Astrocyte of the cerebellum (primary cell): ENCODE measurements at regions not wholly inside any gene's neighbourhood (a gene's known extent, or its start where the extent isn't known, plus 50 kb on each side); places are given as distances from the start of the nearest gene placed in this dataset.

Experiments used
- DNase-seq: peaks from one replicate; pipeline ENCODE4 v3.0.0-alpha.2; 2011; ENCODE audit warnings: low read depth
- H3K4me3 ChIP-seq: 2 replicates; pipeline ENCODE4 v1.5.1; 2011; ENCODE audit warnings: mild to moderate bottlenecking, low read depth, low read length, moderate library complexity
- in situ Hi-C: cut with HindIII; loops from 2 replicates; pipeline ENCODE4 v1.10.0; 2017; ENCODE audit warnings: low sequenced_read_pairs
- TF ChIP-seq, protein P1 (sequence below): IDR thresholded peaks from 2 replicates; pipeline ENCODE4 v1.5.1; 2012; ENCODE audit warnings: low read length, low read depth, moderate library complexity, mild to moderate bottlenecking; ENCODE audit errors: missing control alignments

- in situ Hi-C loops: no loop called here
- no peak overlapping the region for H3K4me3 ChIP-seq
- TF ChIP-seq, protein P1, sequence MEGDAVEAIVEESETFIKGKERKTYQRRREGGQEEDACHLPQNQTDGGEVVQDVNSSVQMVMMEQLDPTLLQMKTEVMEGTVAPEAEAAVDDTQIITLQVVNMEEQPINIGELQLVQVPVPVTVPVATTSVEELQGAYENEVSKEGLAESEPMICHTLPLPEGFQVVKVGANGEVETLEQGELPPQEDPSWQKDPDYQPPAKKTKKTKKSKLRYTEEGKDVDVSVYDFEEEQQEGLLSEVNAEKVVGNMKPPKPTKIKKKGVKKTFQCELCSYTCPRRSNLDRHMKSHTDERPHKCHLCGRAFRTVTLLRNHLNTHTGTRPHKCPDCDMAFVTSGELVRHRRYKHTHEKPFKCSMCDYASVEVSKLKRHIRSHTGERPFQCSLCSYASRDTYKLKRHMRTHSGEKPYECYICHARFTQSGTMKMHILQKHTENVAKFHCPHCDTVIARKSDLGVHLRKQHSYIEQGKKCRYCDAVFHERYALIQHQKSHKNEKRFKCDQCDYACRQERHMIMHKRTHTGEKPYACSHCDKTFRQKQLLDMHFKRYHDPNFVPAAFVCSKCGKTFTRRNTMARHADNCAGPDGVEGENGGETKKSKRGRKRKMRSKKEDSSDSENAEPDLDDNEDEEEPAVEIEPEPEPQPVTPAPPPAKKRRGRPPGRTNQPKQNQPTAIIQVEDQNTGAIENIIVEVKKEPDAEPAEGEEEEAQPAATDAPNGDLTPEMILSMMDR: no peak
- no peak for DNase-seq
Measured at GRCh38 chr2:48900321-48901014, 144.9 kb upstream of the LHCGR start.

DNA sequence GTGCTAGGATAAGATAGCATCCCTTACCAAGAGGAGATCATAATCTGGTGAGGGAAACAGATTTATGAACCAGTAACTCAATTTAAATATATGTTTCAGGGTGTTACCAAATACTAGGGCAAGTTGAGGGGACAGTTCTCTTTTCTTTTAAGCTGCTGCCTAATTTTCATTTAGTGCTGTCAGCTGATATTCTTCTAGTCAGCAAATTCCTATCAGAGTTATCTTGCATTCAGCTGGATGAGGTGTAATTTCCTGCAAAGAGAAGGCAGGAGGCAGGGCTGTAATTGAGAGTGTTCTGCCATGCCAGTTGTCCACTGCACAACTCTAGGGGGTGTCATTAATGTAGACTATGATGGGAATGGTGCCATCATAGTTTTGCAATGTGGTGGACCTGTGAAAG, 141.3 kb upstream of the LHCGR start:
- in situ Hi-C loops: no loop called here
- no peak for DNase-seq

GRCh38 chr2:48890454-48891131, 135.1 kb upstream of the LHCGR start:
- DNase-seq: no peak
- TF ChIP-seq, protein P1: no peak
- no peak overlapping the region for H3K4me3 ChIP-seq
- in situ Hi-C loops: no loop called here

More for the DNA sequence above, 141.3 kb upstream of the LHCGR start:
- no peak overlapping the region for H3K4me3 ChIP-seq
- TF ChIP-seq, protein P1: no peak

GRCh38 chr2:48888066-48888465, 132.5 kb upstream of the LHCGR start:
- DNase-seq: no peak
- no peak overlapping the region for H3K4me3 ChIP-seq
- TF ChIP-seq, protein P1: no peak
- in situ Hi-C loops: no loop called here

- no peak overlapping the region for H3K4me3 ChIP-seq
- TF ChIP-seq, protein P1: no peak
- DNase-seq: no peak
- in situ Hi-C loops: no loop called here
Measured at GRCh38 chr2:48886919-48887318, 131.4 kb upstream of the LHCGR start.

DNA sequence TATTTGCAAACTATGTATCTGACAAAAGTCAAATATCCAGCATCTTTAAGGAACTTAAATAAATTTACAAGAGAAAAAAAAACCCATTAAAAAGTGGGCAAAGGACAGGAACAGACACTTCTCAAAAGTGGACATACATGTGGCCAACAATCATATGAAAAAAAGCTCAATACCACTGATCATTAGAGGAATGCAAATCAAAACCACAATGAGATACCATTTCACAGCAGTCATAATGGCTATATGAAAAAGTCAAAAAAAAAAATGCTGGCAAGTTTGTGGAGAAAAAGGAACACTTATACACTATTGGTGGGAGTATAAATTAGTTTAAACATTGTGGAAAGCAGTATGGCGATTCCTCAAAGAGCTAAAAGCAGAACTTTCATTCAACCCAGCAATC, 130.3 kb upstream of the LHCGR start:
- no peak for DNase-seq
- TF ChIP-seq, protein P1: no peak
- in situ Hi-C loops: no loop called here
- no peak overlapping the region for H3K4me3 ChIP-seq
